A549 (cell line): ENCODE measurements at regions not wholly inside any gene's neighbourhood (a gene's known extent, or its start where the extent isn't known, plus 50 kb on each side); places are given as distances from the start of the nearest gene placed in this dataset.

ENCODE experiments used
- ATAC-seq, 2 experiments: fragments of 200-7000 bp in 1 of 2; fragments of >200 bp in 1 of 2; cut with Nextera tagmentation in 1 of 2; cut with Tn5 transposase in 1 of 2; 3 replicates each; pipeline versions ENCODE4 v1.8.0 to v1.9.1; 2018 to 2020; ENCODE audit warnings: mild to moderate bottlenecking in 1 of 2, moderate library complexity in 1 of 2
- CTCF ChIA-PET: fragments of 300-600 bp; sonication (Branson Sonifier 250); formaldehyde crosslinking; extraction: SDS; loops from one replicate; lab custom pipeline; 2021; ENCODE audit warnings: antibody characterized with exemption, inconsistent platforms; lab: Yijun Ruan, JAX
- POLR2A ChIA-PET: fragments of 350-600 bp; formaldehyde crosslinking; extraction: SDS; loops from one replicate; lab custom pipeline; 2021; ENCODE audit warnings: antibody characterized with exemption, inconsistent platforms; lab: Yijun Ruan, JAX
- DNase-seq, 2 experiments: peaks; one replicate each; pipeline versions ENCODE4 v3.0.0 to v3.0.0-alpha.2; 2011 to 2016; ENCODE audit warnings: low read depth in 1 of 2, low spot score in 1 of 2
- FAIRE-seq: peaks from 2 replicates; lab custom pipeline; 2011; peaks lifted over from hg19 to GRCh38; lab: Jason Lieb, UNC
- H3K27ac ChIP-seq, 2 experiments: fragments of >200 bp; sonication (Bioruptor Twin); formaldehyde crosslinking; 3 replicates each; pipeline ENCODE4 v1.5.1; 2016 to 2017
- H3K4me1 ChIP-seq: fragments of >200 bp; sonication (Bioruptor Twin); formaldehyde crosslinking; 3 replicates; pipeline ENCODE4 v1.6.1; 2016
- H3K4me2 ChIP-seq: fragments of >200 bp; sonication (Bioruptor Twin); formaldehyde crosslinking; 3 replicates; pipeline ENCODE4 v1.6.1; 2016
- H3K4me3 ChIP-seq: fragments of >200 bp; sonication (Bioruptor Twin); formaldehyde crosslinking; 3 replicates; pipeline ENCODE4 v1.5.1; 2016
- H3K9me3 ChIP-seq: fragments of >200 bp; sonication (Bioruptor Twin); formaldehyde crosslinking; 3 replicates; pipeline ENCODE4 v1.6.1; 2016
- BCL3 ChIP-seq: fragments of >200 bp; sonication (Bioruptor Twin); formaldehyde crosslinking; IDR thresholded peaks from 3 replicates; pipeline ENCODE4 v1.6.1; 2016
- CBX2 ChIP-seq: fragments of 200-600 bp; sonication (generic); IDR thresholded peaks from 2 replicates; pipeline ENCODE4 v1.6.1; 2016; ENCODE audit warnings: low read depth, mild to moderate bottlenecking, borderline replicate concordance
- CHD2 ChIP-seq: fragments of 150-350 bp; IDR thresholded peaks from 2 replicates; pipeline ENCODE4 v1.6.1; 2014; ENCODE audit warnings: low read length; ENCODE audit not compliant: partially characterized antibody
- CTCF ChIP-seq: fragments of >200 bp; sonication (Bioruptor Twin); formaldehyde crosslinking; IDR thresholded peaks from 3 replicates; pipeline ENCODE4 v1.5.1; 2016
- E2F6 ChIP-seq: IDR thresholded peaks from 2 replicates; pipeline ENCODE4 v1.6.1; 2012; ENCODE audit warnings: low read depth, borderline replicate concordance
- EHF ChIP-seq: fragments of 250-450 bp; sonication (Bioruptor Pico); IDR thresholded peaks from 2 replicates; pipeline ENCODE4 v1.5.0; 2020; ENCODE audit warnings: mild to moderate bottlenecking
- ELK1 ChIP-seq: fragments of 150-350 bp; IDR thresholded peaks from 2 replicates; pipeline ENCODE4 v1.6.1; 2014; ENCODE audit warnings: low read depth, mild to moderate bottlenecking, low read length
- EP300 ChIP-seq, 2 experiments: fragments of >200 bp; sonication (Bioruptor Twin); formaldehyde crosslinking; IDR thresholded peaks; 2 replicates in 1 of 2; 3 replicates in 1 of 2; pipeline ENCODE4 v1.6.1; 2016 to 2017
- GATA3 ChIP-seq: IDR thresholded peaks from 2 replicates; pipeline ENCODE4 v1.6.1; 2012; ENCODE audit warnings: borderline replicate concordance
- HDAC2 ChIP-seq: fragments of 200-600 bp; sonication (generic); IDR thresholded peaks from 2 replicates; pipeline ENCODE4 v1.6.1; 2016
- HEYL ChIP-seq: fragments of 250-450 bp; sonication (Bioruptor Pico); IDR thresholded peaks from 2 replicates; pipeline ENCODE4 v1.8.0; 2021; ENCODE audit warnings: mild to moderate bottlenecking, moderate library complexity
- HOXA7 ChIP-seq: fragments of 250-450 bp; sonication (Bioruptor Pico); IDR thresholded peaks from 2 replicates; pipeline ENCODE4 v1.5.0; 2020; ENCODE audit warnings: mild to moderate bottlenecking, moderate library complexity
- HOXB13 ChIP-seq: fragments of 250-450 bp; sonication (Bioruptor Pico); IDR thresholded peaks from 2 replicates; pipeline ENCODE4 v1.5.0; 2020; ENCODE audit warnings: low read depth, mild to moderate bottlenecking, moderate library complexity
- HOXB5 ChIP-seq: fragments of 250-450 bp; sonication (Bioruptor Pico); IDR thresholded peaks from 2 replicates; pipeline ENCODE4 v1.5.0; 2020; ENCODE audit warnings: mild to moderate bottlenecking, moderate library complexity
- JUN ChIP-seq, 2 experiments: fragments of >200 bp; sonication (Bioruptor Twin); formaldehyde crosslinking; IDR thresholded peaks; 2 replicates in 1 of 2; 3 replicates in 1 of 2; pipeline ENCODE4 v1.6.1; 2016 to 2017
- KDM1A ChIP-seq: fragments of 200-600 bp; sonication (generic); IDR thresholded peaks from 2 replicates; pipeline ENCODE4 v1.6.1; 2016; ENCODE audit warnings: low read depth, mild to moderate bottlenecking
- MAX ChIP-seq: IDR thresholded peaks from 2 replicates; pipeline ENCODE4 v1.6.1; 2012
- NFE2L2 ChIP-seq: fragments of 150-350 bp; conservative IDR thresholded peaks from 2 replicates; pipeline ENCODE4 v1.6.1; 2014; ENCODE audit warnings: low read length
- NPAS2 ChIP-seq: fragments of 250-450 bp; sonication (Bioruptor Pico); IDR thresholded peaks from 2 replicates; pipeline ENCODE4 v1.8.0; 2022; ENCODE audit warnings: mild to moderate bottlenecking, moderate library complexity, borderline replicate concordance
- NR3C1 ChIP-seq: fragments of >200 bp; sonication (Bioruptor Twin); formaldehyde crosslinking; IDR thresholded peaks from 3 replicates; pipeline ENCODE4 v1.6.1; 2017
- PHF8 ChIP-seq: fragments of 200-600 bp; sonication (generic); IDR thresholded peaks from 2 replicates; pipeline ENCODE4 v1.6.1; 2016; ENCODE audit warnings: low read depth, mild to moderate bottlenecking, antibody characterized with exemption, moderate library complexity, borderline replicate concordance
- POLR2A ChIP-seq: IDR thresholded peaks from 2 replicates; pipeline ENCODE4 v1.6.1; 2012; ENCODE audit warnings: mild to moderate bottlenecking, low read length
- RARB ChIP-seq: fragments of 250-450 bp; sonication (Bioruptor Pico); IDR thresholded peaks from 2 replicates; pipeline ENCODE4 v1.8.0; 2021; ENCODE audit warnings: mild to moderate bottlenecking, moderate library complexity
- SREBF2 ChIP-seq: fragments of 450-650 bp; IDR thresholded peaks from 2 replicates; pipeline ENCODE4 v1.6.1; 2014; ENCODE audit warnings: mild to moderate bottlenecking, moderate library complexity
- TFCP2L1 ChIP-seq: fragments of 250-450 bp; sonication (Bioruptor Pico); IDR thresholded peaks from 2 replicates; pipeline ENCODE4 v1.5.0; 2021; ENCODE audit warnings: mild to moderate bottlenecking
- USF2 ChIP-seq: fragments of 450-650 bp; IDR thresholded peaks from 2 replicates; pipeline ENCODE4 v1.6.1; 2014; ENCODE audit warnings: antibody characterized with exemption
- ZFP36 ChIP-seq: fragments of 450-650 bp; IDR thresholded peaks from 2 replicates; pipeline ENCODE4 v1.6.1; 2014; ENCODE audit warnings: borderline replicate concordance; ENCODE audit not compliant: partially characterized antibody
- ZNF302 ChIP-seq: fragments of 250-450 bp; sonication (Bioruptor Pico); IDR thresholded peaks from 2 replicates; pipeline ENCODE4 v1.9.0; 2021; ENCODE audit warnings: inconsistent platforms, mild to moderate bottlenecking, moderate library complexity
- WGBS: methylation state at CpG from one replicate; pipeline ENCODE4 v1.1.6; 2017; ENCODE audit errors: missing lambda C conversion rate; 5-methylcytosine and 5-hydroxymethylcytosine counted together

- ATAC-seq (no peak), DNase-seq (no peak), FAIRE-seq (no peak)
- no peak overlapping the region for H3K4me3 ChIP-seq
- ChIA-PET CTCF (no interaction called here), POLR2A (no interaction called here)
- H3K27ac ChIP-seq = no peak overlapping the region
- H3K4me2 ChIP-seq = no peak overlapping the region
- H3K9me3 ChIP-seq = no peaks in the 10 kb centered on the region
- TF ChIP-seq MAX (no peak), KDM1A (no peak), ZNF302 (no peak), ZFP36 (no peak), USF2 (no peak), NFE2L2 (no peak), EP300 (IDR thresholded peaks at IDR 0.05) (no peak), CHD2 (no peak), PHF8 (no peak)
- H3K4me1 ChIP-seq = no peaks in the 10 kb centered on the region
These were observed 117.2 kb upstream of the OTUD4 start for GRCh38 chr4:145297556-145297955.

- POLR2A ChIA-PET = no interaction called here
- Histone ChIP-seq H3K4me3 (no peak overlapping the region), H3K4me1 (no peaks in the 10 kb centered on the region), H3K27ac (no peak overlapping the region), H3K4me2 (no peak overlapping the region), H3K9me3 (no peaks in the 10 kb centered on the region)
- ATAC-seq (no peak), DNase-seq (no peak), FAIRE-seq (no peak)
- CTCF ChIA-PET = no interaction called here
- 12% methylated on average over 1 of the region's 1 CpG for WGBS
- TF ChIP-seq GATA3 = no peak
- no peak for TF ChIP-seq CBX2
- no peak for TF ChIP-seq HDAC2
- TF ChIP-seq KDM1A = no peak
- no peak for TF ChIP-seq BCL3
- no peak for TF ChIP-seq JUN (IDR thresholded peaks at IDR 0.05)
- no peak for TF ChIP-seq SREBF2
- TF ChIP-seq ELK1 = no peak
- no peak for TF ChIP-seq HOXB5 (CRISPR knock-in tag)
- TF ChIP-seq HOXA7 (CRISPR knock-in tag) = no peak
- no peak for TF ChIP-seq E2F6
- no peak for TF ChIP-seq NR3C1
- no peak for TF ChIP-seq NPAS2
- no peak for TF ChIP-seq EHF (CRISPR knock-in tag)
These were observed 115.2 kb upstream of the OTUD4 start for GRCh38 chr4:145295547-145295946.

- Histone ChIP-seq H3K9me3 (no peaks in the 10 kb centered on the region), H3K4me1 (no peaks in the 10 kb centered on the region), H3K4me3 (no peak overlapping the region), H3K4me2 (no peak overlapping the region), H3K27ac (no peak overlapping the region)
- POLR2A ChIA-PET = no interaction called here
- no peak for FAIRE-seq
- DNase-seq = no peak
- 10% methylated on average over 3 of the region's 3 CpGs for WGBS
- no peak for ATAC-seq
- CTCF ChIA-PET = no interaction called here
- TF ChIP-seq HOXB13 (CRISPR knock-in tag) (no peak), ZFP36 (no peak), CHD2 (no peak), TFCP2L1 (CRISPR knock-in tag) (no peak), ELK1 (no peak), MAX (no peak), CBX2 (no peak), USF2 (no peak), CTCF (no peak), POLR2A (no peak), HEYL (CRISPR knock-in tag) (no peak), RARB (CRISPR knock-in tag) (no peak)
These were observed 114.7 kb upstream of the OTUD4 start for GRCh38 chr4:145295122-145295521.
